Astrocyte of the cerebellum (primary cell): ENCODE measurements at regions not wholly inside any gene's neighbourhood (a gene's known extent, or its start where the extent isn't known, plus 50 kb on each side); places are given as distances from the start of the nearest gene placed in this dataset.

Source experiments
- DNase-seq: peaks from one replicate; pipeline ENCODE4 v3.0.0-alpha.2; 2011; ENCODE audit warnings: low read depth
- H3K4me3 ChIP-seq: 2 replicates; pipeline ENCODE4 v1.5.1; 2011; ENCODE audit warnings: mild to moderate bottlenecking, low read depth, low read length, moderate library complexity
- CTCF ChIP-seq: IDR thresholded peaks from 2 replicates; pipeline ENCODE4 v1.5.1; 2012; ENCODE audit warnings: low read length, low read depth, moderate library complexity, mild to moderate bottlenecking; ENCODE audit errors: missing control alignments
- in situ Hi-C: cut with HindIII; loops from 2 replicates; pipeline ENCODE4 v1.10.0; 2017; ENCODE audit warnings: low sequenced_read_pairs

GRCh38 chr5:5995819-5996218, 382.5 kb downstream of the MED10 start:
- in situ Hi-C loops: no loop called here
- no peak overlapping the region for H3K4me3 ChIP-seq
- no peak for TF ChIP-seq CTCF

GRCh38 chr5:5986492-5987178, 391.7 kb downstream of the MED10 start:
- no peak overlapping the region for H3K4me3 ChIP-seq
- DNase-seq: no peak
- no peak for TF ChIP-seq CTCF
- in situ Hi-C loops: no loop called here

More at GRCh38 chr5:5995819-5996218, 382.5 kb downstream of the MED10 start:
- no peak for DNase-seq

- DNase-seq: no peak
- TF ChIP-seq CTCF: no peak
- H3K4me3 ChIP-seq: no peak overlapping the region
- in situ Hi-C loops: no loop called here
Measured at GRCh38 chr5:5985332-5985731, 393.0 kb downstream of the MED10 start.

- TF ChIP-seq CTCF: no peak
- in situ Hi-C loops: no loop called here
Measured at GRCh38 chr5:5983261-5983980, 394.9 kb downstream of the MED10 start.

GRCh38 chr5:5981562-5981961, 396.8 kb downstream of the MED10 start:
- in situ Hi-C loops: no loop called here

More at GRCh38 chr5:5983261-5983980, 394.9 kb downstream of the MED10 start:
- DNase-seq: no peak
- no peak overlapping the region for H3K4me3 ChIP-seq

GRCh38 chr5:5980538-5980895, 397.8 kb downstream of the MED10 start:
- in situ Hi-C loops: no loop called here
- no peak for TF ChIP-seq CTCF
- H3K4me3 ChIP-seq: no peak overlapping the region
- no peak for DNase-seq

More at GRCh38 chr5:5981562-5981961, 396.8 kb downstream of the MED10 start:
- DNase-seq: no peak
- H3K4me3 ChIP-seq: no peak overlapping the region
- no peak for TF ChIP-seq CTCF
